Naive thymus-derived CD4-positive, alpha-beta T cell (primary cell): ENCODE measurements at regions not wholly inside any gene's neighbourhood (a gene's known extent, or its start where the extent isn't known, plus 50 kb on each side); places are given as distances from the start of the nearest gene placed in this dataset.

Source experiments
- ATAC-seq: fragments of 150-1000 bp; cut with Tn5 transposase; 2 replicates; pipeline ENCODE4 v1.10.0; 2021; ENCODE audit warnings: mild to moderate bottlenecking, moderate library complexity
- CTCF ChIA-PET: fragments of 350-600 bp; sonication (Branson Sonifier 250); formaldehyde crosslinking; loops from one replicate; lab custom pipeline; 2021; ENCODE audit warnings: antibody characterized with exemption; lab: Charles Lee
- POLR2A ChIA-PET: fragments of 350-600 bp; sonication (Branson Sonifier 250); formaldehyde crosslinking; loops from one replicate; lab custom pipeline; 2021; ENCODE audit warnings: antibody characterized with exemption, inconsistent platforms; lab: Charles Lee
- DNase-seq, 9 donors: peaks; one replicate each; pipeline versions ENCODE4 v3.0.0 to v3.0.0-alpha.2; 2020 to 2022; ENCODE audit warnings: mixed read lengths in 1 of 9
- H3K27ac ChIP-seq: one replicate; pipeline ENCODE4 v1.7.0; 2013; ENCODE audit warnings: mild to moderate bottlenecking, low read depth, low read length, moderate library complexity
- H3K27me3 ChIP-seq, 2 donors: one replicate each; pipeline ENCODE4 v1.7.0; 2013; ENCODE audit warnings: low read length in 2 of 2, mild to moderate bottlenecking in 2 of 2, moderate library complexity in 2 of 2; ENCODE audit not compliant: control insufficient read depth in 2 of 2, insufficient read depth in 2 of 2
- H3K36me3 ChIP-seq, 3 experiments: 1 replicate in 2 of 3; 2 replicates in 1 of 3; pipeline ENCODE4 v1.7.0; 2013; ENCODE audit warnings: low read length in 3 of 3, mild to moderate bottlenecking in 3 of 3, moderate library complexity in 1 of 3; ENCODE audit not compliant: insufficient read depth in 3 of 3, control insufficient read depth in 2 of 3
- H3K4me1 ChIP-seq, 2 donors: one replicate each; pipeline ENCODE4 v1.7.0; 2013; ENCODE audit warnings: low read length in 2 of 2, mild to moderate bottlenecking in 2 of 2, moderate library complexity in 1 of 2; ENCODE audit not compliant: control insufficient read depth in 2 of 2, insufficient read depth in 2 of 2
- H3K4me3 ChIP-seq: 2 replicates; pipeline ENCODE4 v1.7.0; 2013; ENCODE audit warnings: mild to moderate bottlenecking, low read length
- H3K9me3 ChIP-seq, 3 experiments: 1 replicate in 2 of 3; 2 replicates in 1 of 3; pipeline ENCODE4 v1.7.0; 2013; ENCODE audit warnings: low read length in 3 of 3; ENCODE audit not compliant: control insufficient read depth in 2 of 3
- H3K27ac Mint-ChIP-seq, 9 donors: one replicate each; pipeline ENCODE4 v1.8.0; 2020 to 2022; ENCODE audit warnings: mixed read lengths in 9 of 9, mild to moderate bottlenecking in 8 of 9, moderate library complexity in 5 of 9, inconsistent platforms in 2 of 9
- H3K27me3 Mint-ChIP-seq, 5 donors: one replicate each; pipeline ENCODE4 v1.8.0; 2021 to 2022; ENCODE audit warnings: mixed read lengths in 5 of 5, mild to moderate bottlenecking in 1 of 5
- H3K36me3 Mint-ChIP-seq, 5 donors: one replicate each; pipeline ENCODE4 v1.8.0; 2020 to 2022; ENCODE audit warnings: mixed read lengths in 5 of 5, mild to moderate bottlenecking in 3 of 5, inconsistent platforms in 1 of 5
- H3K4me1 Mint-ChIP-seq, 7 donors: one replicate each; pipeline ENCODE4 v1.8.0; 2020 to 2022; ENCODE audit warnings: mixed read lengths in 7 of 7, mild to moderate bottlenecking in 3 of 7, inconsistent platforms in 1 of 7
- H3K4me3 Mint-ChIP-seq, 10 donors: one replicate each; pipeline ENCODE4 v1.8.0; 2020 to 2022; ENCODE audit warnings: mild to moderate bottlenecking in 10 of 10, mixed read lengths in 10 of 10, moderate library complexity in 6 of 10, inconsistent platforms in 2 of 10
- H3K9me3 Mint-ChIP-seq, 11 donors: one replicate each; pipeline ENCODE4 v1.8.0; 2020 to 2022; ENCODE audit warnings: mixed read lengths in 11 of 11, mild to moderate bottlenecking in 4 of 11, inconsistent platforms in 1 of 11, moderate library complexity in 1 of 11
- intact Hi-C, 2 donors: fragments of 100-400 bp; cut with micrococcal nuclease; formaldehyde crosslinking; loops; one replicate each; pipeline ENCODE4 v1.15.1; 2023

DNA sequence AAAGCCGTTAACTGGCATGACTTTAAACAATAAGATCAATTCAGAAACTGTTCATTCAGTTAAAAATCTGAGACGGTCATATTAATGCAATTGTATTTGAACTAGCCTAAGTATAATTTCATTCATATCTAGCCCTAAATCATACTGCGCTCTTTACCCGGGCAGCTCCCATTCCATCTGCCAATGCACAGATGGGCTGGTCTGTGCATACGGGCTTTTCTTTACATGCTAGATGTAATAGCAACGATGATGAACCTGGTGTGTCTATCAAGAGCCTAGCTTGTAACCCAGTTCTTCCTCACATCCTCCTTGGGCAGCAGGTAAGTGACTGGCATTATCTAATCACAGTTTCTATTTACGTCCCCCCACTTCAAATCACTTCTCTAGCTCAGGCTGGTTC, 631.5 kb upstream of the KLHL29 start:
- Mint-ChIP-seq H3K4me1 (peaks cover 0 to 2% (median 0%) of the 10 kb centered on the region in 7 donors), H3K27me3 (peaks cover 0 to 4% (median 0%) of the 10 kb centered on the region in 5 donors), H3K36me3 (no peaks in the 10 kb centered on the region), H3K4me3 (no peak overlapping the region), H3K9me3 (peaks cover 0 to 17% (median 0%) of the 10 kb centered on the region in 11 donors), H3K27ac (no peak overlapping the region)
- DNase-seq (no peak), ATAC-seq (no peak)
- CTCF ChIA-PET: no interaction called here
- intact Hi-C loops: no loop called here
- H3K4me3 ChIP-seq: no peak overlapping the region
- H3K27me3 ChIP-seq: no peaks in the 10 kb centered on the region
- POLR2A ChIA-PET: no interaction called here
- H3K36me3 ChIP-seq: no peaks in the 10 kb centered on the region
- H3K27ac ChIP-seq: no peak overlapping the region
- H3K9me3 ChIP-seq: no peaks in the 10 kb centered on the region
- no peaks in the 10 kb centered on the region for H3K4me1 ChIP-seq

DNA sequence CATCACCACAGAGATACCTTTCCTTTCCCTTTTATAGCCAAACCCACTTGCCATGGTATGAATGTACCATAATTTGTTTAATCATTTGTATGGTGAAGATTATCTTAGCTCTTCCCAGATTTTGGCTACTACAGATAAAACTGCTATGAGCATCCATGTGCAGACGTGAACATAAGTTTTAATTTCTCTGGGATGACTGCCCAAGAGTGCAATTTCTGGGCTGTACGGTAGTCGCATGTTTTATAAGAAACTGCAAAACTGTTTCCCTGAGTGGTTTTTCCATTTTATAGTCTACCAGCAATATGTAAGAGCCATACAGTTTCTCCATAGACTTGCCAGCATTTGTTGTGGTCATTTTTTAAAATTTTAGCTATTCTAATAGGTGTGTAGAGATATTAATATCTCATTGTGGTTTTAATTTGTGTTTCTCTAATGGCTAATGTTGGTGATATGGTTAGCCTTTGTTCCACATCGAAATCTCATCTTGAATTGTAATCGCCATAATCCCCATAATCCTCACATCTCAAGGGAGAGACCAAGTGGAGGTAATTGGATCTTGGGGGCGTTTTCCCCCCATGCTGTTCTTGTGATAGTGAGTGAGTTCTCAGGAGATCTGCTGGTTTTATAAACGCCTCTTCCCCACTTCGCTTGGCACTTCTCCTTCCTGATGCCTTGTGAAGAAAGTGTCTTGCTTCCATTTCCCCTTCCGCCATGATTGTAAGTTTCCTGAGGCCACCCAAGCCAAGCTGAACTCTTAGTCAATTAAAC, 628.5 kb upstream of the KLHL29 start:
- intact Hi-C loops: no loop called here
- DNase-seq (no peak), ATAC-seq (no peak)
- peaks cover 0 to 15% (median 0%) of the 10 kb centered on the region in 11 donors for H3K9me3 Mint-ChIP-seq
- CTCF ChIA-PET: no interaction called here
- H3K4me1 ChIP-seq: no peaks in the 10 kb centered on the region
- no peaks in the 10 kb centered on the region for H3K9me3 ChIP-seq
- no peak overlapping the region for H3K27ac ChIP-seq
- peaks cover 0 to 2% (median 0%) of the 10 kb centered on the region in 7 donors for H3K4me1 Mint-ChIP-seq
- H3K27me3 ChIP-seq: no peaks in the 10 kb centered on the region
- POLR2A ChIA-PET: no interaction called here
- no peaks in the 10 kb centered on the region for H3K36me3 Mint-ChIP-seq
- no peaks in the 10 kb centered on the region for H3K36me3 ChIP-seq
- no peak overlapping the region for H3K4me3 ChIP-seq
- H3K27me3 Mint-ChIP-seq: peaks cover 0 to 4% (median 0%) of the 10 kb centered on the region in 5 donors
- no peak overlapping the region for H3K27ac Mint-ChIP-seq
- no peak overlapping the region for H3K4me3 Mint-ChIP-seq

DNA sequence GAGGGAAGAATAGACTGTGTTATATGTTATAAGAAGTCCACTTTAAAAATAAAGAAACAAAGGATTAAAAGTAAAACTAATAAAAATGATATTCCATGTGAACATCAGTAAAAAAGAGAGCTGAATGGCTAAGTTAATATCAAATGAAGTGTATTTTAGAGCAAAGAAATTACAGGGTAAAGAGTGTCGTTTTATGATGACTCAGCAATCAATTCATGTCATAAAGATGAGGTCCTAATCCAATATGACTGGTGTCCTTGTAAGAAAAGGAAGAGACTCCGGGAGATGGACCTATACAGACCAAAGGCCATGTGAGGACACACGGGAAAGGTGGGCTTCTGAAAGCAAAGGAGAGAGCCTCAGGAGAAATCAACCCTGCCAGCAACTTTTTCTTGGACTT, 615.5 kb upstream of the KLHL29 start:
- POLR2A ChIA-PET: no interaction called here
- Mint-ChIP-seq H3K4me1 (no peaks in the 10 kb centered on the region), H3K4me3 (no peak overlapping the region), H3K27ac (no peak overlapping the region), H3K36me3 (no peaks in the 10 kb centered on the region), H3K9me3 (peaks cover 0 to 29% (median 2%) of the 10 kb centered on the region in 11 donors), H3K27me3 (peaks cover 0 to 11% (median 0%) of the 10 kb centered on the region in 5 donors)
- no peak overlapping the region for H3K4me3 ChIP-seq
- H3K4me1 ChIP-seq: no peaks in the 10 kb centered on the region
- H3K27ac ChIP-seq: no peak overlapping the region
- intact Hi-C loops: no loop called here
- DNase-seq (no peak), ATAC-seq (no peak)
- H3K36me3 ChIP-seq: no peaks in the 10 kb centered on the region
- CTCF ChIA-PET: no interaction called here
- no peaks in the 10 kb centered on the region for H3K27me3 ChIP-seq
- no peaks in the 10 kb centered on the region for H3K9me3 ChIP-seq

DNA sequence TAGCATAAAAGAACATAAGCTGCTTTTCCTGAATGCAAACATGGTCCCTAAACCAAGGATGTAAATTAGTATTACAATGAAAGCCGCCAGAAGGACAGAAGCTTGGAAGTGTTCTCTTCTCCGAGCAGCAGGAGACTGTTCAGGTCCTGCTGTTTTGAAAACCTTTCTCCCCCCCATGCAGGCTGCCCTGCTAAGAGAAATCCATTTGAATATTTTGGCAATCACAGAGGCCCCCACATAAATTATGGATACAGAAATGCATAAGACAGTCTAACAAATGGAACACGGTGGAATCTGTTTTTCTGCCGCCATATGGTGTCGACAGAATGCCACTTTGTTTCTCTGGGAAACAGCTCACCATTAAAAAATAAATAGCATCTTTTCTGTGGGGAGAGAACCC, 600.4 kb upstream of the KLHL29 start:
- intact Hi-C loops: no loop called here
- Histone ChIP-seq H3K9me3 (no peaks in the 10 kb centered on the region), H3K27ac (no peak overlapping the region), H3K27me3 (no peaks in the 10 kb centered on the region), H3K36me3 (no peaks in the 10 kb centered on the region), H3K4me3 (no peak overlapping the region), H3K4me1 (no peaks in the 10 kb centered on the region)
- Mint-ChIP-seq H3K9me3 (peaks cover 0 to 7% (median 1%) of the 10 kb centered on the region in 11 donors), H3K4me3 (no peak overlapping the region), H3K27ac (no peak overlapping the region), H3K4me1 (no peaks in the 10 kb centered on the region), H3K27me3 (no peaks in the 10 kb centered on the region), H3K36me3 (no peaks in the 10 kb centered on the region)
- no peak for DNase-seq
- ATAC-seq: no peak
- POLR2A ChIA-PET: no interaction called here
- CTCF ChIA-PET: no interaction called here

DNA sequence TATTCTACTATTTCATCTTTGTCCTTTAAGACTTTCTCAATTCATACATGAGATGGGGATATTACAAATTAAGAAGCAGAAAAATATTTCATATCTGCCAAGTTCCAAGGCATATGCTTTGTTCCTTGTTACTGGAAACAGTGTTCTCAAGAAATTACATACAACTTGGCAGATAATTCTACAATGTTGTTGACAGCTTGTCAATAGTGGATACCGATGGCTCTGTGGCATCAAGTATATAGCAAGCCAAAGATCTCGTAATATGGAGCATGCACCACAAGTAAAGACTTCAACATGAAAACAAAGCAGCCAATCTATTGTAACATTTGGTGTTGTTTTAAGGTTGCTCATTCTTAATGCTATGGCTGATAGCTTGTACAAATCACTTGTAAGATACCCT, 598.2 kb upstream of the KLHL29 start:
- H3K4me1 Mint-ChIP-seq: no peaks in the 10 kb centered on the region
- ATAC-seq (no peak), DNase-seq (no peak)
- H3K27ac ChIP-seq: no peak overlapping the region
- H3K27ac Mint-ChIP-seq: no peak overlapping the region
- ChIA-PET CTCF (no interaction called here), POLR2A (no interaction called here)
- no peaks in the 10 kb centered on the region for H3K4me1 ChIP-seq
- no peaks in the 10 kb centered on the region for H3K27me3 ChIP-seq
- peaks cover 0 to 7% (median 1%) of the 10 kb centered on the region in 11 donors for H3K9me3 Mint-ChIP-seq
- no peak overlapping the region for H3K4me3 ChIP-seq
- no peak overlapping the region for H3K4me3 Mint-ChIP-seq
- H3K27me3 Mint-ChIP-seq: no peaks in the 10 kb centered on the region
- intact Hi-C loops: no loop called here
- H3K36me3 ChIP-seq: no peaks in the 10 kb centered on the region
- no peaks in the 10 kb centered on the region for H3K36me3 Mint-ChIP-seq
- H3K9me3 ChIP-seq: no peaks in the 10 kb centered on the region

DNA sequence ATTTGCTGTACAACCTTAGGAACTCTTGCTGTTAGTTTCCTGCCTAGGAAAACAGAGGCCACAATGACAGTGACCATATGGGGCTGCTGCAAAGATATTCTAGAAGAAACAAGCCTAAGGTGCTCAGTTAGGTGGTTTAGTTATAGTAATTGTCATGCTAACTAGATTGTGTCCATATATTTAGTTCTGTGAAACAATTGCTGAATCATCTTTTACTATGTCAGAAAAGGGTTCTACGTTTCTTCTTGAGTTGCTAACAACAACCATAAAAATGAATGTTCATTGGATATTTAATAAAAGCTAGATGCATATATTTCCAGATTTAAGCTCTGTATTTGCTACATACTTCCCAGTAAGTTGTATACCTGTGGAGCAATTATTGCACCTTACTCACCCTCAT, 597.2 kb upstream of the KLHL29 start:
- Mint-ChIP-seq H3K4me3 (no peak overlapping the region), H3K36me3 (no peaks in the 10 kb centered on the region), H3K4me1 (no peaks in the 10 kb centered on the region), H3K9me3 (peaks cover 0 to 7% (median 2%) of the 10 kb centered on the region in 11 donors), H3K27ac (no peak overlapping the region), H3K27me3 (no peaks in the 10 kb centered on the region)
- intact Hi-C loops: no loop called here
- Histone ChIP-seq H3K9me3 (no peaks in the 10 kb centered on the region), H3K4me3 (no peak overlapping the region), H3K4me1 (no peaks in the 10 kb centered on the region), H3K27me3 (no peaks in the 10 kb centered on the region), H3K27ac (no peak overlapping the region), H3K36me3 (no peaks in the 10 kb centered on the region)
- ATAC-seq (no peak), DNase-seq (no peak)
- ChIA-PET CTCF (no interaction called here), POLR2A (no interaction called here)

DNA sequence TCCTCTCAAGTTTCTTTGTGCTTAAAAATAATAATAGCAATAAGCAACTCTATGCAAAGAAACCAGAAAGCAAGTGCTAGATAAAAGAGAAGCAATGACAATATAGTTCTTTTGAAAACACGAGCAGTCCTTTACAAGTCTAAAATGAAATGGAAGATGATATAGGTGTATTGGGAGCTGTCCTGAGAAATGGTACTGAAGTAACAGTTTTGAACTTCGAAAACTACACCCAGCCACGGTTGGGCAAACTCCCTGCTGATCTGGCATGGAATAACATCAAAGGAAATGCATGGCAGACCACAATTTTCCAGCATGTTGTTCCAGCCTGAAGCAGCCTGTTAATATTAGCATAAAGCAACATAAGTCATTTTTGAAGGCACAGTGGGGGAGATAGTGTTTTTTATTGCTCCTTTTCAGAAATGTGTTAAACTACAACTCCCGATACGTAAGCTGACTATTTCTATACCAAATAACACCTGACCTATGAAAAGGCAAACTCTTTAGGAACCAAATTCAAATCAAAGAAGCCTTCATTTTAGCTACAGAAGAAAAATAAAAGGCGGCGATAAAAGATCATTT, 596.1 kb upstream of the KLHL29 start:
- H3K27me3 ChIP-seq: no peaks in the 10 kb centered on the region
- ChIA-PET CTCF (no interaction called here), POLR2A (no interaction called here)
- DNase-seq: no peak
- H3K27ac ChIP-seq: no peak overlapping the region
- H3K9me3 ChIP-seq: no peaks in the 10 kb centered on the region
- intact Hi-C loops: no loop called here
- Mint-ChIP-seq H3K36me3 (no peaks in the 10 kb centered on the region), H3K9me3 (peaks cover 0 to 7% (median 2%) of the 10 kb centered on the region in 11 donors), H3K27ac (no peak overlapping the region), H3K4me3 (no peak overlapping the region), H3K4me1 (no peaks in the 10 kb centered on the region), H3K27me3 (no peaks in the 10 kb centered on the region)
- no peaks in the 10 kb centered on the region for H3K4me1 ChIP-seq
- H3K36me3 ChIP-seq: no peaks in the 10 kb centered on the region
- no peak overlapping the region for H3K4me3 ChIP-seq
- no peak for ATAC-seq
